Astrocyte of the cerebellum (primary cell): ENCODE measurements at regions not wholly inside any gene's neighbourhood (a gene's known extent, or its start where the extent isn't known, plus 50 kb on each side); places are given as distances from the start of the nearest gene placed in this dataset.

Experiments used
- DNase-seq: peaks from one replicate; pipeline ENCODE4 v3.0.0-alpha.2; 2011; ENCODE audit warnings: low read depth
- H3K4me3 ChIP-seq: 2 replicates; pipeline ENCODE4 v1.5.1; 2011; ENCODE audit warnings: mild to moderate bottlenecking, low read depth, low read length, moderate library complexity
- in situ Hi-C: cut with HindIII; loops from 2 replicates; pipeline ENCODE4 v1.10.0; 2017; ENCODE audit warnings: low sequenced_read_pairs
- TF ChIP-seq, protein P1 (sequence below): IDR thresholded peaks from 2 replicates; pipeline ENCODE4 v1.5.1; 2012; ENCODE audit warnings: low read length, low read depth, moderate library complexity, mild to moderate bottlenecking; ENCODE audit errors: missing control alignments

DNA sequence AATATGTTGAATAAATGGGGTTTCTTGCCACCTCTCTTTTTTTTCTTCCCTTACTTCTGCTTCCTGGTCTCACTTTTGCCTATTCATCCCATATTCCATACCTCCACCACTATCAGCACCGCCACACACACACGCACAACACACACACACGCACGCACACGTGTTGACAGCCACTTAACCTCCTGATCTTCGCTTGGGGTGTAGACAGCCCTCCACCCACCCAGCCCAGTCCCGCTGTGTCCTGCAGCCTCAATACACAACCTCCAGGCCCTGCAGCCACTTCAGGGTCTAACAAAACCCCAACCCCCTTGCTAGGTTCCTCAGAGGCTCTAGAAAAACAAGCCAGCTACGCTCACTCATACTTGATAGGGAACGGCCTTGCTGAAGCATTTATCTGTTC is 72.3 kb downstream of the LINC00237 start:
- TF ChIP-seq, protein P1, sequence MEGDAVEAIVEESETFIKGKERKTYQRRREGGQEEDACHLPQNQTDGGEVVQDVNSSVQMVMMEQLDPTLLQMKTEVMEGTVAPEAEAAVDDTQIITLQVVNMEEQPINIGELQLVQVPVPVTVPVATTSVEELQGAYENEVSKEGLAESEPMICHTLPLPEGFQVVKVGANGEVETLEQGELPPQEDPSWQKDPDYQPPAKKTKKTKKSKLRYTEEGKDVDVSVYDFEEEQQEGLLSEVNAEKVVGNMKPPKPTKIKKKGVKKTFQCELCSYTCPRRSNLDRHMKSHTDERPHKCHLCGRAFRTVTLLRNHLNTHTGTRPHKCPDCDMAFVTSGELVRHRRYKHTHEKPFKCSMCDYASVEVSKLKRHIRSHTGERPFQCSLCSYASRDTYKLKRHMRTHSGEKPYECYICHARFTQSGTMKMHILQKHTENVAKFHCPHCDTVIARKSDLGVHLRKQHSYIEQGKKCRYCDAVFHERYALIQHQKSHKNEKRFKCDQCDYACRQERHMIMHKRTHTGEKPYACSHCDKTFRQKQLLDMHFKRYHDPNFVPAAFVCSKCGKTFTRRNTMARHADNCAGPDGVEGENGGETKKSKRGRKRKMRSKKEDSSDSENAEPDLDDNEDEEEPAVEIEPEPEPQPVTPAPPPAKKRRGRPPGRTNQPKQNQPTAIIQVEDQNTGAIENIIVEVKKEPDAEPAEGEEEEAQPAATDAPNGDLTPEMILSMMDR = no peak
- in situ Hi-C loops = no loop called here
- no peak for DNase-seq
- no peak overlapping the region for H3K4me3 ChIP-seq

- TF ChIP-seq, protein P1 = no peak
- in situ Hi-C loops = no loop called here
- no peak for DNase-seq
- no peak overlapping the region for H3K4me3 ChIP-seq
Measured at GRCh38 chr20:21031666-21032065, 74.5 kb downstream of the LINC00237 start.

DNA sequence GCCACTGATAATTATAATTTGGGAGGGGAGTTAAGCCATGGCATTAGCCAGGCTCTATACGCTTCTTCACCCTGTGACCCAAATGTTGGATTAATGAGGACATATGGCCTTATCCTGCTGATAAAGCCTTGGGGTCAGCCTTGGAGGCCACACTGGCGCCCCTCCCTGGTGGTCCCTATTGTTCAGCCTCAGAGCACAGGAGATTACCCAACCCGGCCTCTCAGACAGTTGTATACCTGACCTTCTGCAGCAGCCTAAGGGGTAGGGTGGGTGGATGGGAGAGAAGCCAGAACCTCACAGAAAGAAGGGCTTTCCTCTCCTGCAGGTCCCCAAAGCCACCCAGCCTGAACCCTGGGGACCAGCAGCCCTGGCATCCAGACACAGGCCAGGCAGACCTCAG is 76.8 kb downstream of the LINC00237 start:
- DNase-seq = no peak
- in situ Hi-C loops = no loop called here
- TF ChIP-seq, protein P1 = no peak
- no peak overlapping the region for H3K4me3 ChIP-seq

GRCh38 chr20:21028921-21029320 is 77.2 kb downstream of the LINC00237 start:
- TF ChIP-seq, protein P1 = no peak
- in situ Hi-C loops = no loop called here
- H3K4me3 ChIP-seq = no peak overlapping the region
- no peak for DNase-seq

GRCh38 chr20:21028436-21028835 is 77.7 kb downstream of the LINC00237 start:
- in situ Hi-C loops = no loop called here
- no peak for DNase-seq

GRCh38 chr20:21027569-21027968 is 78.6 kb downstream of the LINC00237 start:
- no peak for DNase-seq
- in situ Hi-C loops = no loop called here
- no peak overlapping the region for H3K4me3 ChIP-seq
- TF ChIP-seq, protein P1 = no peak

More at GRCh38 chr20:21028436-21028835, 77.7 kb downstream of the LINC00237 start:
- TF ChIP-seq, protein P1 = no peak
- no peak overlapping the region for H3K4me3 ChIP-seq

DNA sequence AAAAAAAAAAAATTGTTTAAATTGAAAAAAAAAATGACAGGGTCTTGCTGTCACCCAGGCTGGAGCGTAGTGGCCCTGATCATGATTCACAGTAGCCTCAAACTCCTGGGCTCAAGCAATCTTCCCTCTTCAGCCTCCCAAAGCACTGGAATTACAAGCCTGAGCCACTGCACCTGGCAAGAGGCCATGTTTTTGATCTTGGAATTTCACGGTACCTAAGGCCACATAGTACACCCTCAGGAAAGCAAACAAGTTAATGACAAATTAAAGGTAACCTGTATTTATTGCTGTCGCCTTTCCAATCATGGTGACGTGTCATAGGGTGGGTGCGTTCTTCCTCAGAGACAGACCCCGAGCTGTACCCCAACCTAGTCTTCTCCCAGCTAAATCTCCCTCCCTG is 79.2 kb downstream of the LINC00237 start:
- TF ChIP-seq, protein P1 = no peak
- no peak overlapping the region for H3K4me3 ChIP-seq
- no peak for DNase-seq
- in situ Hi-C loops = no loop called here
